Astrocyte (in vitro differentiated cells and primary cell): ENCODE measurements at regions not wholly inside any gene's neighbourhood (a gene's known extent, or its start where the extent isn't known, plus 50 kb on each side); places are given as distances from the start of the nearest gene placed in this dataset.

Experiments
- EZH2 ChIP-seq: IDR thresholded peaks from 2 replicates; pipeline ENCODE4 v1.6.1; 2012; ENCODE audit warnings: mild to moderate bottlenecking, low read length, inconsistent platforms; ENCODE audit not compliant: insufficient read depth
- TF ChIP-seq, protein P1 (sequence below): IDR thresholded peaks from 2 replicates; pipeline ENCODE4 v1.5.1; 2011; ENCODE audit warnings: low read depth, mild to moderate bottlenecking, inconsistent platforms, low read length, moderate library complexity; ENCODE audit not compliant: insufficient read depth

DNA sequence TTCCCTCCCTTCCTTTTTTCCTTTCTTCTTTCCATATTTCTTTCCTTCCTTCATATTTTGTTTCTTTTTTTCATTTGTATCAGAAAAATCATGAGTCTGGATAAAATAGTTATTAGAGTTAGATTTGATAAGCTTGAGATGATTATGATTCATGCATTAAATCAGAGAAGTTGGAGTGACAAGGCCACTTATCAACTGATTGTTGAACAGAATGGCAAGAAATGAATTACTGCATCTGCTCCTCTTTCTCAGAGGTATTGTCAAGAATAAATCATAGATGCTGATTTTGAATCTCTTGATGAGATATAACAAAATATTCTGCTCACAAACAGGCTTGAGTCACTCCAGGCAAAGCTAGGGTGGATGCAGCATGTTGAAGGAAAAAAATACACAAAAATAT is 54.6 kb upstream of the ANO5 start:
- TF ChIP-seq, protein P1, sequence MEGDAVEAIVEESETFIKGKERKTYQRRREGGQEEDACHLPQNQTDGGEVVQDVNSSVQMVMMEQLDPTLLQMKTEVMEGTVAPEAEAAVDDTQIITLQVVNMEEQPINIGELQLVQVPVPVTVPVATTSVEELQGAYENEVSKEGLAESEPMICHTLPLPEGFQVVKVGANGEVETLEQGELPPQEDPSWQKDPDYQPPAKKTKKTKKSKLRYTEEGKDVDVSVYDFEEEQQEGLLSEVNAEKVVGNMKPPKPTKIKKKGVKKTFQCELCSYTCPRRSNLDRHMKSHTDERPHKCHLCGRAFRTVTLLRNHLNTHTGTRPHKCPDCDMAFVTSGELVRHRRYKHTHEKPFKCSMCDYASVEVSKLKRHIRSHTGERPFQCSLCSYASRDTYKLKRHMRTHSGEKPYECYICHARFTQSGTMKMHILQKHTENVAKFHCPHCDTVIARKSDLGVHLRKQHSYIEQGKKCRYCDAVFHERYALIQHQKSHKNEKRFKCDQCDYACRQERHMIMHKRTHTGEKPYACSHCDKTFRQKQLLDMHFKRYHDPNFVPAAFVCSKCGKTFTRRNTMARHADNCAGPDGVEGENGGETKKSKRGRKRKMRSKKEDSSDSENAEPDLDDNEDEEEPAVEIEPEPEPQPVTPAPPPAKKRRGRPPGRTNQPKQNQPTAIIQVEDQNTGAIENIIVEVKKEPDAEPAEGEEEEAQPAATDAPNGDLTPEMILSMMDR = no peak
- TF ChIP-seq EZH2 = no peak
